A673 (cell line): ENCODE measurements at regions not wholly inside any gene's neighbourhood (a gene's known extent, or its start where the extent isn't known, plus 50 kb on each side); places are given as distances from the start of the nearest gene placed in this dataset.
A peak's percentile ranks its signal among the peaks of the same experiment; 100 is the strongest.

ENCODE experiments used
- BruUV-seq: library from RNA; stranded (reverse); fragments of 400-500 nt; replicated peaks from 2 replicates; lab custom pipeline; 2021; lab: Mats Ljungman, UMichigan
- CTCF ChIA-PET: fragments of 300-600 bp; sonication (Branson Sonifier 250); formaldehyde crosslinking; loops from one replicate; lab custom pipeline; 2022; ENCODE audit warnings: antibody characterized with exemption; lab: Charles Lee
- POLR2A ChIA-PET: fragments of 300-600 bp; sonication (Branson Sonifier 250); formaldehyde crosslinking; loops from one replicate; lab custom pipeline; 2022; ENCODE audit warnings: antibody characterized with exemption; ENCODE audit not compliant: low non-redundant PET; lab: Charles Lee
- DNase-seq: peaks from one replicate; pipeline ENCODE4 v3.0.0-alpha.2; 2015; ENCODE audit warnings: low spot score
- H3K27ac ChIP-seq: fragments of 200-600 bp; sonication (generic); 2 replicates; pipeline ENCODE4 v1.5.1; 2016; ENCODE audit warnings: mixed run types, low read depth, mild to moderate bottlenecking, mixed read lengths, antibody characterized with exemption, low read length; ENCODE audit not compliant: poor library complexity, severe bottlenecking
- H3K27me3 ChIP-seq: fragments of 200-600 bp; sonication (generic); replicated peaks from 2 replicates; pipeline ENCODE4 v1.6.1; 2017; ENCODE audit warnings: mixed run types, low read depth, mild to moderate bottlenecking, mixed read lengths, antibody characterized with exemption, low read length; ENCODE audit not compliant: insufficient read depth, poor library complexity
- H3K36me3 ChIP-seq: fragments of 200-600 bp; sonication (generic); 2 replicates; pipeline ENCODE4 v1.6.1; 2016; ENCODE audit warnings: mixed run types, mild to moderate bottlenecking, mixed read lengths, antibody characterized with exemption, low read length; ENCODE audit not compliant: insufficient read depth, poor library complexity, severe bottlenecking
- H3K4me1 ChIP-seq: fragments of 200-600 bp; sonication (generic); 2 replicates; pipeline ENCODE4 v1.6.1; 2017; ENCODE audit warnings: mixed run types, mild to moderate bottlenecking, mixed read lengths, antibody characterized with exemption, low read length; ENCODE audit not compliant: insufficient read depth, poor library complexity, severe bottlenecking
- H3K4me3 ChIP-seq: fragments of 200-600 bp; sonication (generic); 2 replicates; pipeline ENCODE4 v1.5.1; 2016; ENCODE audit warnings: low read depth, mixed run types, mild to moderate bottlenecking, mixed read lengths, low read length; ENCODE audit not compliant: poor library complexity, severe bottlenecking
- H3K9me3 ChIP-seq: fragments of 200-600 bp; sonication (generic); 2 replicates; pipeline ENCODE4 v1.6.1; 2016; ENCODE audit warnings: mixed run types, low read depth, mild to moderate bottlenecking, mixed read lengths, antibody characterized with exemption, low read length; ENCODE audit not compliant: poor library complexity, severe bottlenecking
- EZH2 ChIP-seq: fragments of 200-600 bp; sonication (generic); IDR thresholded peaks from 2 replicates; pipeline ENCODE4 v1.6.1; 2017; ENCODE audit warnings: borderline replicate concordance, low read depth, mild to moderate bottlenecking, mixed read lengths, antibody characterized with exemption, low read length; ENCODE audit not compliant: poor library complexity, severe bottlenecking
- intact Hi-C: fragments of 100-400 bp; cut with micrococcal nuclease; formaldehyde crosslinking; loops from one replicate; pipeline ENCODE4 v1.10.0; 2022; ENCODE audit not compliant: unreplicated experiment
- TF ChIP-seq, protein P1 (sequence below): fragments of 300-800, 200-600 bp; sonication (generic); conservative IDR thresholded peaks from 2 replicates; pipeline ENCODE4 v1.5.1; 2017; ENCODE audit warnings: low read depth, mild to moderate bottlenecking, antibody characterized with exemption, low read length, moderate library complexity, mixed read lengths

DNA sequence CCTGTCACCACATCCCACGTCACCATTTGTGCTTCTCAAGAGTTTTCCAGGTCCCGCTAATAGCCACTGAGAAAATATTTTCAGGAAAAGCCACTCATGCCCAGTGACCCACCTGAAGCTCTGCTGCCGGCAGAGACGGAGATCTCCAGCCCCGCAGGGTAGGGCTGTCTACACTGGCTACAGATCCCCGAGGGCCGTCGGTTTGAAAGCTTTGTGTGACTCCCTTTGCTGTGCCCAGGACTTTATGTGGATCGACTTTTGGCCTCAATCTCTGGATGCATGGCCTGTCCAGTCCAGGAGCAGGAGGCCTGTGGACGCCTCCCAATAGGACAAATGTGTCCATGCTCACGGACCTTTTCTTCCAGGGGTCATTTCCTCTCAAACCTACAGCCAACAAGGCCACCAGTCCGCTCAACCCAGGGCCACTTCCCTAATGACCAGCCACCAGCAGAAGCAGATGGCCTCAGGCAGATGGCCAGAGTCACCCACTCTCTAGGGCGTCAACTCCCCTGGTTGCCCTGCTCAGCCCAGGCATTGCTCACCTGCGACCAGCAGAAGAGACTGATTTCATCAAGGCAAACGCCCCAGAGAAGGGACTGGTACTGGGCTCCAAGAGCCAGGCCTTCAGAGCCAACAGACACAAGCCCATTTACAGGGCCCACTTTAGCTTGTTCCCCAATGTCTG, 76.4 kb downstream of the OAT start:
- H3K27me3 ChIP-seq: no peaks in the 10 kb centered on the region
- H3K36me3 ChIP-seq: no peaks in the 10 kb centered on the region
- no TSS peak for BruUV-seq
- TF ChIP-seq, protein P1, sequence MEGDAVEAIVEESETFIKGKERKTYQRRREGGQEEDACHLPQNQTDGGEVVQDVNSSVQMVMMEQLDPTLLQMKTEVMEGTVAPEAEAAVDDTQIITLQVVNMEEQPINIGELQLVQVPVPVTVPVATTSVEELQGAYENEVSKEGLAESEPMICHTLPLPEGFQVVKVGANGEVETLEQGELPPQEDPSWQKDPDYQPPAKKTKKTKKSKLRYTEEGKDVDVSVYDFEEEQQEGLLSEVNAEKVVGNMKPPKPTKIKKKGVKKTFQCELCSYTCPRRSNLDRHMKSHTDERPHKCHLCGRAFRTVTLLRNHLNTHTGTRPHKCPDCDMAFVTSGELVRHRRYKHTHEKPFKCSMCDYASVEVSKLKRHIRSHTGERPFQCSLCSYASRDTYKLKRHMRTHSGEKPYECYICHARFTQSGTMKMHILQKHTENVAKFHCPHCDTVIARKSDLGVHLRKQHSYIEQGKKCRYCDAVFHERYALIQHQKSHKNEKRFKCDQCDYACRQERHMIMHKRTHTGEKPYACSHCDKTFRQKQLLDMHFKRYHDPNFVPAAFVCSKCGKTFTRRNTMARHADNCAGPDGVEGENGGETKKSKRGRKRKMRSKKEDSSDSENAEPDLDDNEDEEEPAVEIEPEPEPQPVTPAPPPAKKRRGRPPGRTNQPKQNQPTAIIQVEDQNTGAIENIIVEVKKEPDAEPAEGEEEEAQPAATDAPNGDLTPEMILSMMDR: no peak
- TF ChIP-seq EZH2: no peak
- no peaks in the 10 kb centered on the region for H3K9me3 ChIP-seq
- H3K4me1 ChIP-seq: peaks cover 21% of the 10 kb centered on the region
- ChIA-PET POLR2A (no interaction called here), CTCF (no interaction called here)
- no peak for DNase-seq
- intact Hi-C loops: no loop called here
- H3K4me3 ChIP-seq: no peak overlapping the region
- H3K27ac ChIP-seq: peak overlapping the region; percentile 41

DNA sequence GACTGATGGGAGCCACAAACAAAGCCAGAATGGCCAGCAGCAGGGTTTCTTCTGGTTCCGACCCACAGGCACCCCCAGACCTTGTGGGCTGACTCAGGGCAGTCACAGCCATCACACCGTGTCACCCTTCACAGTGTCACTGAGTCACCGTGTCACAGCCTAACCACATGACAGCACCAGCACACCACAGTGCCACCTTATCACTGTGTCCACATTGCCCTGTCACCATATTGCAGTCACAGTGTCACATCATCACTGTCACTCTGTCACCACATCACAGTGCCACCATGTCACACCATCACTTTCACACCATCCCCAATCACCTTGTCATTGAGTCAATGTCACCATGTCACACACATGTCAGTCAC, 77.0 kb downstream of the OAT start:
- no peak overlapping the region for H3K4me3 ChIP-seq
- BruUV-seq: no TSS peak
- intact Hi-C loops: no loop called here
- no peaks in the 10 kb centered on the region for H3K27me3 ChIP-seq
- TF ChIP-seq EZH2: no peak
- TF ChIP-seq, protein P1: no peak
- no peaks in the 10 kb centered on the region for H3K36me3 ChIP-seq
- H3K9me3 ChIP-seq: no peaks in the 10 kb centered on the region
- H3K27ac ChIP-seq: peak overlapping the region; percentile 41
- DNase-seq: no peak
- peaks cover 21% of the 10 kb centered on the region for H3K4me1 ChIP-seq
- CTCF ChIA-PET: no interaction called here
- POLR2A ChIA-PET: no interaction called here

DNA sequence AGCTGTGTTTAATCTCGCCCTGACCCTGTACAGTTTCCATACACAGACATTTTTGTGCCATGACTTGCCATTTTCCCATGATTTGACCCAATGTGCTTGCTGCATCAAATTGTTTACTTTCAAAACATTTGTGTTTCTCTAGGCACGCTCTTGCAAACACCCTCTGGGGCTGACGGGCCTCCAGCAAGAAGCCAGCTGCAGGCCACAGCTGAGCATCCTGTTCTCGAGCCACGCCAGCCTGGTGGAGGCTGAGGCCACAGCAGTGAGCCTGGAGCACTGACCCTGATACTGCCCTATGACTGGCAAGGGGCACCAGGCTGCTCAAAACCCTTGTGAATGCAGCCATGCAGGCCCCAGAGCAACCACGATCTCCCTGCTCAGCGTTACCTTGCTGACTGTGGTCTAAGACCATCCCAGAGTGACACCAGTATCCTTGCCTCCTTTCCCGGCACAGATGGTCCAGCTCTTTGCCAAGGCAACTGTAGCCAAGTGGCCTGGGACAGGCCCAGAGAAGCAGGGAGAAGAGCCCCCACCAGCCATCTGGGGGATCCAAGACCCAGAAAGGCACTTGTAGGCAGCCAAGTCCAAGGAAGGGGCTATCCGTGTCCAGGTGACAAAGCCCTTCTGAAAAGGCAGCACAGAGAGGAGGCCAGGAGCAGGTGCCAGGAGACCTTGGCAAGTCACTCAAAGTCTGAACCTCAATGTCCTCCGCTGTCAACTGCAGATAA, 78.5 kb downstream of the OAT start:
- Histone ChIP-seq H3K4me3 (no peak overlapping the region), H3K36me3 (no peaks in the 10 kb centered on the region), H3K27ac (peak overlapping the region; percentile 37), H3K27me3 (no peaks in the 10 kb centered on the region), H3K4me1 (peaks cover 21% of the 10 kb centered on the region), H3K9me3 (peaks cover 3% of the 10 kb centered on the region)
- TF ChIP-seq EZH2: no peak
- no peak for DNase-seq
- no TSS peak for BruUV-seq
- intact Hi-C loops: no loop called here
- ChIA-PET POLR2A (no interaction called here), CTCF (no interaction called here)
